ENCODE measurements at regions not wholly inside any gene's neighbourhood (a gene's known extent, or its start where the extent isn't known, plus 50 kb on each side); places are given as distances from the start of the nearest gene placed in this dataset.

DNA sequence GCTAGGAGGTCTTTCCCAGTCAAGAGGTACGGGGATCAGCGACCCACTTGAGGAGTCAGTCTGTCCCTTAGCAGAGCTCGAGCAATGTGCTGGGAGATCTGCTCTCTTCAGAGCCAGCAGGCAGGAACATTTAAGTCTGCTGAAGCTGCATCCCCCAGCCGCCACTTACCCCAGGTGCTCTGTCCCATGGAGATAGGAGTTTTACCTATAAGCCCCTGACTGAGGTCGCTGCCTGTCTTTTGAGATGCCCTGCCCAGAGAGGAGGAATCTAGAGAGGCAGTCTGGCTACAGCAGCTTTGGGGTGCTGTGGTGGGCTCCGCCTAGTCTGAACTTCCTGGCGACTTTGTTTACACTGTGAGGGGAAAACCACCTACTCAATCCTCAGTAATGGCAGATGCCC is 874.9 kb upstream of the FLRT2 start:
- TF ChIP-seq, protein P1, sequence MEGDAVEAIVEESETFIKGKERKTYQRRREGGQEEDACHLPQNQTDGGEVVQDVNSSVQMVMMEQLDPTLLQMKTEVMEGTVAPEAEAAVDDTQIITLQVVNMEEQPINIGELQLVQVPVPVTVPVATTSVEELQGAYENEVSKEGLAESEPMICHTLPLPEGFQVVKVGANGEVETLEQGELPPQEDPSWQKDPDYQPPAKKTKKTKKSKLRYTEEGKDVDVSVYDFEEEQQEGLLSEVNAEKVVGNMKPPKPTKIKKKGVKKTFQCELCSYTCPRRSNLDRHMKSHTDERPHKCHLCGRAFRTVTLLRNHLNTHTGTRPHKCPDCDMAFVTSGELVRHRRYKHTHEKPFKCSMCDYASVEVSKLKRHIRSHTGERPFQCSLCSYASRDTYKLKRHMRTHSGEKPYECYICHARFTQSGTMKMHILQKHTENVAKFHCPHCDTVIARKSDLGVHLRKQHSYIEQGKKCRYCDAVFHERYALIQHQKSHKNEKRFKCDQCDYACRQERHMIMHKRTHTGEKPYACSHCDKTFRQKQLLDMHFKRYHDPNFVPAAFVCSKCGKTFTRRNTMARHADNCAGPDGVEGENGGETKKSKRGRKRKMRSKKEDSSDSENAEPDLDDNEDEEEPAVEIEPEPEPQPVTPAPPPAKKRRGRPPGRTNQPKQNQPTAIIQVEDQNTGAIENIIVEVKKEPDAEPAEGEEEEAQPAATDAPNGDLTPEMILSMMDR (IDR thresholded peaks at IDR 0.05; ENCODE audit: borderline replicate concordance, extremely low read depth, low read length, poor library complexity, severe bottlenecking): no peak
- no peak for TF ChIP-seq EZH2 (IDR thresholded peaks at IDR 0.05; ENCODE audit: borderline replicate concordance, low read depth, low read length, severe bottlenecking)
- Histone ChIP-seq H3K4me3 (ENCODE audit: low read depth in 1 of 2, low read length in 2 of 2) (no peak overlapping the region), H3K36me3 (ENCODE audit: insufficient read depth, low read length) (no peaks in the 10 kb centered on the region), H4K20me1 (ENCODE audit: insufficient read depth, low read length) (no peaks in the 10 kb centered on the region), H3K4me1 (ENCODE audit: insufficient read depth, low read length) (no peaks in the 10 kb centered on the region), H3K9ac (ENCODE audit: low read depth, low read length) (no peak overlapping the region), H3K9me3 (ENCODE audit: insufficient read depth, low read length, severe bottlenecking) (no peaks in the 10 kb centered on the region), H3K4me2 (ENCODE audit: insufficient read depth, low read length) (no peak overlapping the region), H2AFZ (ENCODE audit: low read depth, low read length) (no peak overlapping the region), H3K27ac (ENCODE audit: low read length) (no peak overlapping the region), H3K27me3 (ENCODE audit: insufficient read depth, low read length, poor library complexity) (no peaks in the 10 kb centered on the region), H3K79me2 (ENCODE audit: insufficient read depth, low read length) (no peaks in the 10 kb centered on the region)
- no peak for ATAC-seq (ENCODE audit: insufficient read depth, low read depth)
- DNase-seq: no peak

GRCh38 chr14:84657911-84658310 is 872.0 kb upstream of the FLRT2 start:
- H3K4me3 ChIP-seq (ENCODE audit: low read depth in 1 of 2, low read length in 2 of 2): no peak overlapping the region
- TF ChIP-seq EZH2 (IDR thresholded peaks at IDR 0.05; ENCODE audit: borderline replicate concordance, low read depth, low read length, severe bottlenecking): no peak
- H4K20me1 ChIP-seq (ENCODE audit: insufficient read depth, low read length): no peaks in the 10 kb centered on the region
- ATAC-seq (ENCODE audit: insufficient read depth, low read depth): no peak
- no peak for DNase-seq
- no peak overlapping the region for H2AFZ ChIP-seq (ENCODE audit: low read depth, low read length)
- H3K79me2 ChIP-seq (ENCODE audit: insufficient read depth, low read length): no peaks in the 10 kb centered on the region
- no peak overlapping the region for H3K9ac ChIP-seq (ENCODE audit: low read depth, low read length)
- no peaks in the 10 kb centered on the region for H3K27me3 ChIP-seq (ENCODE audit: insufficient read depth, low read length, poor library complexity)
- no peaks in the 10 kb centered on the region for H3K4me1 ChIP-seq (ENCODE audit: insufficient read depth, low read length)
- no peak overlapping the region for H3K27ac ChIP-seq (ENCODE audit: low read length)
- H3K9me3 ChIP-seq (ENCODE audit: insufficient read depth, low read length, severe bottlenecking): no peaks in the 10 kb centered on the region
- no peaks in the 10 kb centered on the region for H3K36me3 ChIP-seq (ENCODE audit: insufficient read depth, low read length)
- H3K4me2 ChIP-seq (ENCODE audit: insufficient read depth, low read length): no peak overlapping the region

DNA sequence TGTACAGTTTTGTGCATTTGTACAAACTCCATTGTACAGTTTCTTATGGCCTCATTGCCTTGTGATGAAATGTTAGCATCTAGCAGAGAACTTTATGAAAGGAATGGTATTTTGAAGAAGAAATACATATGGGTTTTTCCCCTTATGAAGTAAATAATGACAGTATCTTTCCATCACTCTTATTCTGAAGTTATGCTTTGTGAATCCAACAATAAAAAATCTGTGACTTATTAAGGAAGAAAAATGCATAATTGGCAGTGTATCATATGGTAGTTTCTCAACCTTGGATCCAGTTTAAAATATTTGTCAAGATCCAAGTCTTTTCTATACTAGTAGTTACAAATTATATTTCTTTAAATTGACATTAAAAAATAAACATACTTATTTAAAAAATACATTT is 859.1 kb upstream of the FLRT2 start:
- TF ChIP-seq EZH2 (IDR thresholded peaks at IDR 0.05; ENCODE audit: borderline replicate concordance, low read depth, low read length, severe bottlenecking): no peak
- TF ChIP-seq, protein P1 (IDR thresholded peaks at IDR 0.05; ENCODE audit: borderline replicate concordance, extremely low read depth, low read length, poor library complexity, severe bottlenecking): no peak
- H3K9ac ChIP-seq (ENCODE audit: low read depth, low read length): no peak overlapping the region
- no peaks in the 10 kb centered on the region for H4K20me1 ChIP-seq (ENCODE audit: insufficient read depth, low read length)
- ATAC-seq (ENCODE audit: insufficient read depth, low read depth) (no peak), DNase-seq (no peak)
- no peak overlapping the region for H3K4me3 ChIP-seq (ENCODE audit: low read depth in 1 of 2, low read length in 2 of 2)
- H3K36me3 ChIP-seq (ENCODE audit: insufficient read depth, low read length): no peaks in the 10 kb centered on the region
- H3K4me1 ChIP-seq (ENCODE audit: insufficient read depth, low read length): no peaks in the 10 kb centered on the region
- H3K79me2 ChIP-seq (ENCODE audit: insufficient read depth, low read length): no peaks in the 10 kb centered on the region
- H3K9me3 ChIP-seq (ENCODE audit: insufficient read depth, low read length, severe bottlenecking): no peaks in the 10 kb centered on the region
- H3K4me2 ChIP-seq (ENCODE audit: insufficient read depth, low read length): no peak overlapping the region
- no peak overlapping the region for H3K27ac ChIP-seq (ENCODE audit: low read length)
- H2AFZ ChIP-seq (ENCODE audit: low read depth, low read length): no peak overlapping the region
- H3K27me3 ChIP-seq (ENCODE audit: insufficient read depth, low read length, poor library complexity): no peaks in the 10 kb centered on the region

- Histone ChIP-seq H3K36me3 (ENCODE audit: insufficient read depth, low read length) (no peaks in the 10 kb centered on the region), H3K27ac (ENCODE audit: low read length) (no peak overlapping the region), H3K4me2 (ENCODE audit: insufficient read depth, low read length) (no peak overlapping the region), H3K79me2 (ENCODE audit: insufficient read depth, low read length) (no peaks in the 10 kb centered on the region), H3K27me3 (ENCODE audit: insufficient read depth, low read length, poor library complexity) (no peaks in the 10 kb centered on the region), H4K20me1 (ENCODE audit: insufficient read depth, low read length) (no peaks in the 10 kb centered on the region), H3K4me3 (ENCODE audit: low read depth in 1 of 2, low read length in 2 of 2) (no peak overlapping the region), H3K9ac (ENCODE audit: low read depth, low read length) (no peak overlapping the region), H3K4me1 (ENCODE audit: insufficient read depth, low read length) (no peaks in the 10 kb centered on the region), H3K9me3 (ENCODE audit: insufficient read depth, low read length, severe bottlenecking) (no peaks in the 10 kb centered on the region), H2AFZ (ENCODE audit: low read depth, low read length) (no peak overlapping the region)
- no peak for TF ChIP-seq EZH2 (IDR thresholded peaks at IDR 0.05; ENCODE audit: borderline replicate concordance, low read depth, low read length, severe bottlenecking)
- TF ChIP-seq, protein P1 (IDR thresholded peaks at IDR 0.05; ENCODE audit: borderline replicate concordance, extremely low read depth, low read length, poor library complexity, severe bottlenecking): no peak
- DNase-seq (no peak), ATAC-seq (ENCODE audit: insufficient read depth, low read depth) (no peak)
Measured at GRCh38 chr14:84671776-84672175, 858.2 kb upstream of the FLRT2 start.

Measured in DND-41 (cell line).